ENCODE measurements at regions not wholly inside any gene's neighbourhood (a gene's known extent, or its start where the extent isn't known, plus 50 kb on each side); places are given as distances from the start of the nearest gene placed in this dataset.

DNA sequence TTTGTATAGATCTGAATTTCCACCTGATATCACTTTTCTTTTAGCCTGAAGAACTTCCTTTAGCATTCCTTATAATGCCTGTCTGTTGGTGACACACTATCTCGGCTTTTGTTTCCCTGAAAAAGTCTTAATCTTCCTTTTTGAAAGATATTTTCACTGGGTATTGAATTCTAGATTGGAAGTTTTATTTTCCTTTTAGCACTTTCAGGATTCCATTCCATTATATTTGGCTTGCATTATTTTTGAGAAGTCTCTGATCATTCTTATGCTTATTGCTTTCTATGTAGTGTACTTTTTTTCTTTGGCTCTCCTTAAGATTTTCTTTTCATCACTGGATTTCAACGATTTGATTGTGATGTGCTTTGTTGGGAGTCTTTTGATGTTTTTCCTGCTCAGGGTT, 510.7 kb downstream of the RWDD3 start:
- no peak for TF ChIP-seq SREBF2 (CRISPR knock-in tag; IDR thresholded peaks at IDR 0.05)
- TF ChIP-seq, protein P1, sequence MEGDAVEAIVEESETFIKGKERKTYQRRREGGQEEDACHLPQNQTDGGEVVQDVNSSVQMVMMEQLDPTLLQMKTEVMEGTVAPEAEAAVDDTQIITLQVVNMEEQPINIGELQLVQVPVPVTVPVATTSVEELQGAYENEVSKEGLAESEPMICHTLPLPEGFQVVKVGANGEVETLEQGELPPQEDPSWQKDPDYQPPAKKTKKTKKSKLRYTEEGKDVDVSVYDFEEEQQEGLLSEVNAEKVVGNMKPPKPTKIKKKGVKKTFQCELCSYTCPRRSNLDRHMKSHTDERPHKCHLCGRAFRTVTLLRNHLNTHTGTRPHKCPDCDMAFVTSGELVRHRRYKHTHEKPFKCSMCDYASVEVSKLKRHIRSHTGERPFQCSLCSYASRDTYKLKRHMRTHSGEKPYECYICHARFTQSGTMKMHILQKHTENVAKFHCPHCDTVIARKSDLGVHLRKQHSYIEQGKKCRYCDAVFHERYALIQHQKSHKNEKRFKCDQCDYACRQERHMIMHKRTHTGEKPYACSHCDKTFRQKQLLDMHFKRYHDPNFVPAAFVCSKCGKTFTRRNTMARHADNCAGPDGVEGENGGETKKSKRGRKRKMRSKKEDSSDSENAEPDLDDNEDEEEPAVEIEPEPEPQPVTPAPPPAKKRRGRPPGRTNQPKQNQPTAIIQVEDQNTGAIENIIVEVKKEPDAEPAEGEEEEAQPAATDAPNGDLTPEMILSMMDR (IDR thresholded peaks at IDR 0.05 in 2 of 3, conservative IDR thresholded peaks at IDR 0.05 in 1 of 3; ENCODE audit: insufficient read depth in 2 of 3, low read depth in 1 of 3, low read length in 3 of 3): no peak
- no peak for TF ChIP-seq STAG1 (CRISPR knock-in tag; IDR thresholded peaks at IDR 0.05; ENCODE audit: borderline replicate concordance)
- TF ChIP-seq RNF2 (IDR thresholded peaks at IDR 0.05): no peak
- no peak for TF ChIP-seq EZH2 (IDR thresholded peaks at IDR 0.05; ENCODE audit: borderline replicate concordance, low read depth, low read length)
